GM13977 (cell line): ENCODE measurements at regions not wholly inside any gene's neighbourhood (a gene's known extent, or its start where the extent isn't known, plus 50 kb on each side); places are given as distances from the start of the nearest gene placed in this dataset.

ENCODE experiments used
- DNase-seq: peaks from one replicate; pipeline ENCODE4 v3.0.0; 2012; ENCODE audit warnings: low spot score
- in situ Hi-C: fragments of 300-500 bp; cut with MboI; formaldehyde crosslinking; loops from one replicate; pipeline ENCODE4 v1.12.0; 2022; ENCODE audit warnings: low sequenced_read_pairs, low pct_unique_long_range_greater_than_20kb, mixed read lengths, inconsistent platforms; ENCODE audit not compliant: unreplicated experiment
- TF ChIP-seq, protein P1 (sequence below): IDR thresholded peaks from 2 replicates; pipeline ENCODE4 v1.5.1; 2012; ENCODE audit warnings: mild to moderate bottlenecking, control low read depth; ENCODE audit not compliant: insufficient read depth; ENCODE audit errors: extremely low read depth, missing control alignments

DNA sequence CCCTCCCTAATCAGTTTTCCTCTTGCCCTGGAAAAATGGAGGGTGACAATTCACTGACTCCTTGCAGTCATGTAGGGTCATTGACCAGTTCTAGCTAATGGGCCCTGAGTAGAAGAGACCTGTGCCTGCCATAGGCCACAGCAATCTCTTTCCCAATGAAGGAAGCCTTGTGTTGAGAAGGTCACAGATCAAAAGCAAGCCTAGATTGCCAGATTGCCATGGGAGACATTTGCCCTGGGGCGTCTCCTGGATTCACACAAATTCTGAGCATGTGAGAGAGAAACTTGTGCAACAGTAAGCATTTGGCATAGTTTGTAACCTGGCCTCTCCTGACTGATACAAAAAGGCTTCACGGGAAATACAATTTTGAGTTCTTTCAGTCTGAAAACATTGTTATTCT is 148.0 kb downstream of the NUDT12 start:
- no peak for DNase-seq
- TF ChIP-seq, protein P1, sequence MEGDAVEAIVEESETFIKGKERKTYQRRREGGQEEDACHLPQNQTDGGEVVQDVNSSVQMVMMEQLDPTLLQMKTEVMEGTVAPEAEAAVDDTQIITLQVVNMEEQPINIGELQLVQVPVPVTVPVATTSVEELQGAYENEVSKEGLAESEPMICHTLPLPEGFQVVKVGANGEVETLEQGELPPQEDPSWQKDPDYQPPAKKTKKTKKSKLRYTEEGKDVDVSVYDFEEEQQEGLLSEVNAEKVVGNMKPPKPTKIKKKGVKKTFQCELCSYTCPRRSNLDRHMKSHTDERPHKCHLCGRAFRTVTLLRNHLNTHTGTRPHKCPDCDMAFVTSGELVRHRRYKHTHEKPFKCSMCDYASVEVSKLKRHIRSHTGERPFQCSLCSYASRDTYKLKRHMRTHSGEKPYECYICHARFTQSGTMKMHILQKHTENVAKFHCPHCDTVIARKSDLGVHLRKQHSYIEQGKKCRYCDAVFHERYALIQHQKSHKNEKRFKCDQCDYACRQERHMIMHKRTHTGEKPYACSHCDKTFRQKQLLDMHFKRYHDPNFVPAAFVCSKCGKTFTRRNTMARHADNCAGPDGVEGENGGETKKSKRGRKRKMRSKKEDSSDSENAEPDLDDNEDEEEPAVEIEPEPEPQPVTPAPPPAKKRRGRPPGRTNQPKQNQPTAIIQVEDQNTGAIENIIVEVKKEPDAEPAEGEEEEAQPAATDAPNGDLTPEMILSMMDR, result no peak
- in situ Hi-C loops, result no loop called here

- TF ChIP-seq, protein P1, result no peak
- in situ Hi-C loops, result no loop called here
- no peak for DNase-seq
Measured at GRCh38 chr5:103411711-103412110, 150.9 kb downstream of the NUDT12 start.

DNA sequence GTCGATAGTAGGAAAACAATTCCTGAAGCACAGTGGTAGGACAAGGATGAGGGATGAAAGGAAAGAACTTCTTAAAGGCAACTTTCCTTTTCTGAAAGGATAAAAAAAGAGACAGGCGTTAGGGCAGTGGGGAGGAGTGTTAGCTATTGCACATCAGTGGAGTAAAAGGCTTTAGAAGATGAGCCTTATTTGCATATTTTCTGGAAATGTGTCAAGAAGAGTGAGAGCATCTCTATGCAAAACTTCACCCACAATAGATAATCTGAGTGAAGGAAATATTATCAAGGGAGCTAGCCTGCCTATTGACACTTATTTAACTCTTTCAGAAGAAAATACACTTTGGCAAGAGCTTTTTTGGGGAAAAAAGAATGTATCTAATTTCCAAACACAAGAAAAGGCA is 151.6 kb downstream of the MACIR start:
- TF ChIP-seq, protein P1, result no peak
- in situ Hi-C loops, result no loop called here
- peak; percentile 13 for DNase-seq

DNA sequence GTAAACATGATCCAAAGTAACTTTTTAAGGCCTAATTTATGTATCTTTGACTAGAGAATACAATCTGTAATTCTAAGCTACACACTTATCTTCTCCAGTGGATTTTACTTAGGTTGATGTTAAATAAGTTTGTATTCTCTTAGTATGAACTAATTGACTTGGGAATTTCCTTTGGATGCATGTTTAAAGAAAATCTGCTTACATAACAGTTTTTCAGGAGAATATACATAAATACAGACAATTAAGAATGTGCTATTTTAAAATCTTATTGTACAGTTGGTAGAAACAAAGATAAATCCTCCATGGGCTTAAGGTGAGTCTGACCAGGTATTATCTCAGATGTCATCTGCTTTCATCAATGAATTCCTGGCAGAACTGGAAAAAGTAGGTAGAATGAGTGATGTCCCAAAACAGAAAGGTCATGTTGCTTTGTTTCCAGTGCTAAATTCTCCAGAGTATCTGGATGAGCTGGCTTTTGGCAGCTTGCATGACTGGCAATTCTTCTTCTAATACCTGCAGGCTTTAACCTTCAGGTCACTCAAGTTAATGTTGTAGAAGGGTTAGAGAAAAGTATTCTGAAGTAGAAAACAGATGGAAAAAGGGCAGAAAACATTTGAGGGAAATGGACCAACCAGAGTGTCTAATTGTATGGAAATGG is 150.6 kb downstream of the MACIR start:
- no peak for DNase-seq
- in situ Hi-C loops, result no loop called here
- TF ChIP-seq, protein P1, result no peak

DNA sequence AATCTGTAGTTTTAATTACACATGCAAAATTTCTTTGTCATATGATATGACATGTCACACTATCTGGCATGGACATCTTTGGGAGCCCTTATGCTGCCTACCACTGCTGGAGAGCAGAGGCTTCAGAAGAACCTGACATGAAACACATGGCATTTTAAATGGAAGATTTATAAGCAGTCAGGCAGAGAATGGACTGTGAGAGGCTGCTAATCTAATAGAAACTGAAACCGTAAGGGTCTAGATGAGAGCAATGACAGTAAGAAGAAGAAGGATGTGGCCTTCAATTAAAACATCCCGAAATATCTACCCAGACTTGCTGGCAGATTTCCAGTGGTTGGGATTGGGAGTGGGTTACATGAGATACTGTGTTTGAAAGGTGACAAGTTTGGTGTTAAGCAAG is 149.8 kb downstream of the MACIR start:
- in situ Hi-C loops, result no loop called here
- TF ChIP-seq, protein P1, result no peak
- DNase-seq, result no peak

DNA sequence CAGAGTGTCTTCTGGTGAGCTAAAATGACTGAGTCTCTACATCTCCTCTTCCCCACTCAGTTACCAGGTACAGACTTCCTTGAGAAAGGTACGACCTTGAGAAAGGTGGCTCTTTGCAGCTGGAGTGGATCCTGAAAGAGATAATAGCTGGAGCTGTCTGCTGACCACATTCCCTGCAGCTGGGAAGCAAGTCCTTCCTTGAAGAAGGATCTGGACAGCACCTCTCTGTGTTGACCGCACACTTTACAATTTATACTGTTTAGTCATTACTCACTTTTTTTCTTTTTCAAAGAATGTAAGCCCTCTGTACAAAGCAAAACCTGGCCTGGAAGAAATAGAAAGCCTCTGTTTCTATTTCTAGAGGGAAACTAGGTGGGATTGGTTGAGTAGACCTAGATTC is 148.8 kb downstream of the MACIR start:
- in situ Hi-C loops, result no loop called here
- no peak for DNase-seq
- TF ChIP-seq, protein P1, result no peak
